CD14-positive monocyte (primary cell): ENCODE measurements at regions not wholly inside any gene's neighbourhood (a gene's known extent, or its start where the extent isn't known, plus 50 kb on each side); places are given as distances from the start of the nearest gene placed in this dataset.
"Not testable (repeated sequence)": the region's sequence is repeated elsewhere in the genome, so short reads cannot be mapped to it uniquely, and the experiment has no call there.

Source experiments
- DNase-seq, 3 donors: peaks; one replicate each; pipeline ENCODE4 v3.0.0-alpha.2; 2011 to 2022
- H2AFZ ChIP-seq: 2 replicates; pipeline ENCODE4 v1.6.0; 2012; ENCODE audit warnings: mild to moderate bottlenecking, low read depth, low read length, inconsistent platforms; ENCODE audit not compliant: insufficient read depth, poor library complexity, severe bottlenecking
- H3K27ac ChIP-seq, 2 donors: 1 replicate in 1 of 2; 2 replicates in 1 of 2; pipeline ENCODE4 v1.5.1; 2012 to 2013; ENCODE audit warnings: low read length in 2 of 2, control low read depth in 1 of 2, inconsistent platforms in 1 of 2, low read depth in 1 of 2, mild to moderate bottlenecking in 1 of 2
- H3K27me3 ChIP-seq, 2 donors: one replicate each; pipeline versions ENCODE4 v1.6.0 to v1.6.1; 2011 to 2013; ENCODE audit warnings: low read length in 2 of 2; ENCODE audit not compliant: control insufficient read depth in 2 of 2, insufficient read depth in 2 of 2
- H3K36me3 ChIP-seq, 2 donors: replicated peaks in 1 of 2; 1 replicate in 1 of 2; 2 replicates in 1 of 2; pipeline versions ENCODE4 v1.5.1 to v1.6.1; 2012 to 2013; ENCODE audit warnings: low read length in 2 of 2, control low read depth in 1 of 2, inconsistent platforms in 1 of 2, mild to moderate bottlenecking in 1 of 2; ENCODE audit not compliant: insufficient read depth in 2 of 2, control insufficient read depth in 1 of 2
- H3K4me1 ChIP-seq, 2 donors: 1 replicate in 1 of 2; 2 replicates in 1 of 2; pipeline versions ENCODE4 v1.5.1 to v1.6.1; 2012 to 2013; ENCODE audit warnings: low read length in 2 of 2, control low read depth in 1 of 2, inconsistent platforms in 1 of 2, mild to moderate bottlenecking in 1 of 2, moderate library complexity in 1 of 2; ENCODE audit not compliant: insufficient read depth in 2 of 2, control insufficient read depth in 1 of 2
- H3K4me2 ChIP-seq: replicated peaks from 2 replicates; pipeline ENCODE3; 2012; ENCODE audit warnings: low read length, moderate library complexity, mild to moderate bottlenecking; ENCODE audit not compliant: poor library complexity, severe bottlenecking; ENCODE audit errors: extremely low read depth
- H3K4me3 ChIP-seq, 3 experiments: fragments of 200-600 bp in 1 of 3; sonication (generic) in 1 of 3; replicated peaks in 1 of 3; 1 replicate in 2 of 3; 2 replicates in 1 of 3; pipeline ENCODE4 v1.5.1; 2011 to 2013; ENCODE audit warnings: low read length in 3 of 3, mild to moderate bottlenecking in 3 of 3, control low read depth in 2 of 3, low read depth in 2 of 3, inconsistent platforms in 1 of 3, moderate library complexity in 1 of 3
- H3K79me2 ChIP-seq: 2 replicates; pipeline ENCODE4 v1.6.0; 2012; ENCODE audit warnings: mild to moderate bottlenecking, control low read depth, inconsistent platforms, low read length, moderate library complexity; ENCODE audit not compliant: insufficient read depth
- H3K9ac ChIP-seq: 2 replicates; pipeline ENCODE4 v1.6.0; 2017; ENCODE audit warnings: low read length, mild to moderate bottlenecking; ENCODE audit not compliant: insufficient read depth, poor library complexity, severe bottlenecking
- H3K9me3 ChIP-seq, 2 donors: replicated peaks in 1 of 2; 1 replicate in 1 of 2; 2 replicates in 1 of 2; pipeline versions ENCODE4 v1.5.1 to v1.6.1; 2012 to 2013; ENCODE audit warnings: low read length in 2 of 2, control low read depth in 1 of 2; ENCODE audit not compliant: control insufficient read depth in 1 of 2, insufficient read depth in 1 of 2
- H4K20me1 ChIP-seq: 2 replicates; pipeline ENCODE4 v1.6.0; 2012; ENCODE audit warnings: mild to moderate bottlenecking, low read length, control low read depth, moderate library complexity; ENCODE audit not compliant: insufficient read depth
- H3K27ac Mint-ChIP-seq, 7 donors: one replicate each; pipeline ENCODE4 v1.8.0; 2020; ENCODE audit warnings: mild to moderate bottlenecking in 7 of 7, mixed read lengths in 7 of 7, moderate library complexity in 6 of 7, inconsistent platforms in 2 of 7
- H3K27me3 Mint-ChIP-seq, 3 donors: one replicate each; pipeline ENCODE4 v1.8.0; 2021 to 2022; ENCODE audit warnings: low read depth in 3 of 3, mild to moderate bottlenecking in 3 of 3, mixed read lengths in 3 of 3, moderate library complexity in 3 of 3, inconsistent platforms in 1 of 3
- H3K36me3 Mint-ChIP-seq, 2 donors: one replicate each; pipeline ENCODE4 v1.8.0; 2020; ENCODE audit warnings: mixed read lengths in 2 of 2, inconsistent platforms in 1 of 2, mild to moderate bottlenecking in 1 of 2
- H3K4me1 Mint-ChIP-seq: one replicate; pipeline ENCODE4 v1.8.0; 2020; ENCODE audit warnings: mild to moderate bottlenecking, mixed read lengths
- H3K4me3 Mint-ChIP-seq, 2 donors: one replicate each; pipeline ENCODE4 v1.8.0; 2020; ENCODE audit warnings: mild to moderate bottlenecking in 2 of 2, mixed read lengths in 2 of 2, moderate library complexity in 1 of 2
- H3K9me3 Mint-ChIP-seq, 7 donors: one replicate each; pipeline ENCODE4 v1.8.0; 2020 to 2022; ENCODE audit warnings: mixed read lengths in 7 of 7, mild to moderate bottlenecking in 6 of 7, moderate library complexity in 6 of 7, inconsistent platforms in 2 of 7
- CTCF ChIP-seq: fragments of 200-600 bp; IDR thresholded peaks from one replicate; pipeline ENCODE4 v1.8.0; 2022; ENCODE audit warnings: antibody characterized with exemption, mild to moderate bottlenecking
- WGBS: methylation state at CpG from one replicate; pipeline ENCODE4 v1.1.5; 2013; ENCODE audit warnings: missing lambda C conversion rate; ENCODE audit not compliant: insufficient coverage; 5-methylcytosine and 5-hydroxymethylcytosine counted together
- intact Hi-C, 2 donors: fragments of 100-400 bp; cut with micrococcal nuclease; formaldehyde crosslinking; loops; one replicate each; pipeline versions ENCODE4 v1.15.0 to v1.15.1; 2023

DNA sequence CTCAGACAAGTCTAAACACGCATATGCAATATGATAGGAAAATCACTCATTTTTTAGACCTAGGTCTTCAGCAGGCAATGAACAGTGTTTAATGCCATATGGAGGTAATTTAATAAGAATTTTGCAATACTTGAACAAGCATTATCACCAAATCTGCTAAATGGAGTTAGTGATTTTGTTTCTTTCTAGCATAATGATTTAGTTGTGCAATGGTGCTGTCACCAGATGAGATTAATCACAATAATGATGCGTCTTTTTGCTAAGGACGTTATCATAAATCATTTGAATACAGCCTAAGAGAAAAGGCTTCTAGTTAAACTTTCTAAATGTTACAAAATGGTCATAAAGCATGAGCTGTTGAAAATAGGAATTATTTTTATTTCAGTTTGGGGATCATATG, 170.0 kb upstream of the SLC16A7 start:
- Histone ChIP-seq H2AFZ (no peak overlapping the region), H3K79me2 (no peaks in the 10 kb centered on the region), H3K27me3 (no peaks in the 10 kb centered on the region), H3K36me3 (no peaks in the 10 kb centered on the region), H4K20me1 (no peaks in the 10 kb centered on the region), H3K9ac (no peak overlapping the region), H3K9me3 (no peaks in the 10 kb centered on the region), H3K4me2 (no peak overlapping the region), H3K4me3 (no peak overlapping the region), H3K4me1 (no peaks in the 10 kb centered on the region), H3K27ac (no peak overlapping the region)
- Mint-ChIP-seq H3K36me3 (no peaks in the 10 kb centered on the region), H3K4me1 (no peaks in the 10 kb centered on the region), H3K9me3 (peaks cover 0 to 3% (median 0%) of the 10 kb centered on the region in 7 donors), H3K4me3 (no peak overlapping the region), H3K27me3 (peaks cover 0 to 1% (median 0%) of the 10 kb centered on the region in 3 donors), H3K27ac (no peak overlapping the region)
- WGBS, result no CpG with 5 or more reads among the region's 3 CpGs
- TF ChIP-seq CTCF, result no peak
- intact Hi-C loops, result no loop called here
- DNase-seq, result no peak

DNA sequence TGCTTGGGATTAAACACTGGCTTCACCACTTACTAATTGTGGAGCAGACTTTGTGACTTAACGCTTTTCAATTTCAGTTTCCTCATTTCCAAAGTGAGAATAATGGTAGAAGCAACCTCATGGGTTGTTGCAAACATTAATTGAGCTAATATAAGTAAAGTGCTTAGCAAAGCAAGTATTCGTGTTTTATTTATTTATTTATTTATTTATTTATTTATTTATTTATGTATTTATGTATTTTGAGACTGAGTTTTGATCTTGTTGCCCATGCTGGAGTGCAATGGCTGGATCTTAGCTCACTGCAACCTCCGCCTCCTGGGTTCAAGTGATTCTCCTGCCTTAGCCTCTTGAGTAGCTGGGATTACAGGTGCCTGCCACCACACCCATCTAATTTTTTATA, 171.2 kb upstream of the SLC16A7 start:
- DNase-seq, H3K36me3 Mint-ChIP-seq, H3K9me3 ChIP-seq, H3K4me1 ChIP-seq, H3K9ac ChIP-seq, H3K27ac ChIP-seq, H2AFZ ChIP-seq, H3K36me3 ChIP-seq, H3K79me2 ChIP-seq, H3K4me3 Mint-ChIP-seq, H3K9me3 Mint-ChIP-seq, H3K4me3 ChIP-seq, H3K27ac Mint-ChIP-seq, H3K27me3 Mint-ChIP-seq, H4K20me1 ChIP-seq, H3K27me3 ChIP-seq, H3K4me1 Mint-ChIP-seq, intact Hi-C loops, H3K4me2 ChIP-seq: not testable (repeated sequence)
- WGBS, result no CpG with 5 or more reads among the region's 3 CpGs
